ENCODE measurements at regions not wholly inside any gene's neighbourhood (a gene's known extent, or its start where the extent isn't known, plus 50 kb on each side); places are given as distances from the start of the nearest gene placed in this dataset.

DNA sequence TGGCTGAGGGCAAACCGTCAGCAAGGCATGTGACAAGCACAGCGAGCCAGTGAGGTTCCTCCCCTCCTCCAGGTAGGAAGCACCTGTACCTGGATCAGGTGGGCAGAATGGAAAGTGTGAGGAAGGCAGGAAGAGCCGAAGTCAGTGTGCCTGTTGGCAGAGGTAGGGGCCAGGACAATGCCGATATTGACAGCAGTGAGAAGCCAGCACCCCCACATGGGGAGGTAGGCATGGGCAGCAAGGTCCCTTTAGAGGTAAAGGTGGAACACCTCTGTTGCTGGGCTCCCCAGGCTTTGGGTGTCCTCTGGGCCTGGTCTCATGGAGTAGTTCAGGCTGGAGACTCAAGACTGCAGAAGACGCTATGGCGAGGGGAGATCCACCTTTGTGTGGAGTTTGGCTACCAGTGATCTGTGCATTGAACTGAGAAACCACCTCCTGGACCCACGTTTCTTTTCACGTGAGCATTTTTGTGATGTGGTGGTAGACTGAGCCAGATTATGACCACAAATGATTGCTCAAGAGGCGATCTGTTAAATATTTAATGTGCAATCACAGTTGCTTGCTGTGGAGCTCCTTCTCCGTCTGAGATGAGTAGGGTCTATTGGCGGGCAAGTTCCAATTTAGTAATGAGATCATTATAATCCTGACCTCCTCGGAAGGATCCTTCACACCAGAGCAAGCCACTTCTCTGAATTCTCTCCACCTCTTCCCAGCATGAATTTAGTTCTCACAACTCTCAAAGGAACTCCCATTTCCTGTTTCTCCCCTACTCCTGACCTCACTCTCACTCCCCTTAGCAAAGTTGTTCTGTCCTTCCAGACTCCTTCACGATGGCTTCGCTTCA, 174.8 kb downstream of the CDH26 start:
- TF ChIP-seq EZH2 (IDR thresholded peaks at IDR 0.05; ENCODE audit: low read length, unreplicated experiment), result no peak
- TF ChIP-seq, protein P1, sequence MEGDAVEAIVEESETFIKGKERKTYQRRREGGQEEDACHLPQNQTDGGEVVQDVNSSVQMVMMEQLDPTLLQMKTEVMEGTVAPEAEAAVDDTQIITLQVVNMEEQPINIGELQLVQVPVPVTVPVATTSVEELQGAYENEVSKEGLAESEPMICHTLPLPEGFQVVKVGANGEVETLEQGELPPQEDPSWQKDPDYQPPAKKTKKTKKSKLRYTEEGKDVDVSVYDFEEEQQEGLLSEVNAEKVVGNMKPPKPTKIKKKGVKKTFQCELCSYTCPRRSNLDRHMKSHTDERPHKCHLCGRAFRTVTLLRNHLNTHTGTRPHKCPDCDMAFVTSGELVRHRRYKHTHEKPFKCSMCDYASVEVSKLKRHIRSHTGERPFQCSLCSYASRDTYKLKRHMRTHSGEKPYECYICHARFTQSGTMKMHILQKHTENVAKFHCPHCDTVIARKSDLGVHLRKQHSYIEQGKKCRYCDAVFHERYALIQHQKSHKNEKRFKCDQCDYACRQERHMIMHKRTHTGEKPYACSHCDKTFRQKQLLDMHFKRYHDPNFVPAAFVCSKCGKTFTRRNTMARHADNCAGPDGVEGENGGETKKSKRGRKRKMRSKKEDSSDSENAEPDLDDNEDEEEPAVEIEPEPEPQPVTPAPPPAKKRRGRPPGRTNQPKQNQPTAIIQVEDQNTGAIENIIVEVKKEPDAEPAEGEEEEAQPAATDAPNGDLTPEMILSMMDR (conservative IDR thresholded peaks at IDR 0.05; ENCODE audit: low read depth, low read length), result no peak
